IMR-90 (cell line): ENCODE measurements at regions not wholly inside any gene's neighbourhood (a gene's known extent, or its start where the extent isn't known, plus 50 kb on each side); places are given as distances from the start of the nearest gene placed in this dataset.

ENCODE experiments used
- ATAC-seq: fragments of 200-7000 bp; cut with Tn5 transposase; 2 replicates; pipeline ENCODE4 v1.9.1; 2020; ENCODE audit warnings: low read depth, mild to moderate bottlenecking, moderate library complexity
- BruUV-seq: library from RNA; stranded (reverse); fragments of 400-500 nt; replicated peaks from 2 replicates; lab custom pipeline; 2021; lab: Mats Ljungman, UMichigan
- CTCF ChIA-PET: fragments of 300-600 bp; formaldehyde crosslinking; extraction: SDS; loops from one replicate; lab custom pipeline; 2021; ENCODE audit warnings: antibody characterized with exemption; lab: Yijun Ruan, JAX
- POLR2A ChIA-PET: fragments of 300-600 bp; sonication (Branson Sonifier 250); formaldehyde crosslinking; loops from one replicate; lab custom pipeline; 2022; ENCODE audit warnings: antibody characterized with exemption; ENCODE audit not compliant: unreplicated experiment; lab: Charles Lee
- DNase-seq: peaks from one replicate; pipeline ENCODE4 v3.0.0; 2013
- H2AFZ ChIP-seq: replicated peaks from 2 replicates; pipeline ENCODE3; 2013; ENCODE audit warnings: low read length, mild to moderate bottlenecking; ENCODE audit not compliant: poor library complexity
- H2AK5ac ChIP-seq: 2 replicates; pipeline ENCODE4 v1.6.1; 2013; ENCODE audit warnings: low read depth, low read length, inconsistent platforms
- H2AK9ac ChIP-seq: replicated peaks from 2 replicates; pipeline ENCODE3; 2013; ENCODE audit warnings: mild to moderate bottlenecking, low read depth, low read length, moderate library complexity; ENCODE audit not compliant: poor library complexity
- H2BK120ac ChIP-seq: 2 replicates; pipeline ENCODE4 v1.6.1; 2013; ENCODE audit warnings: low read depth, low read length, inconsistent platforms
- H2BK15ac ChIP-seq: 3 replicates; pipeline ENCODE4 v1.6.1; 2013; ENCODE audit warnings: low read depth, low read length, inconsistent platforms
- H2BK20ac ChIP-seq: 2 replicates; pipeline ENCODE4 v1.6.1; 2013; ENCODE audit warnings: low read depth, mild to moderate bottlenecking, inconsistent platforms, low read length, moderate library complexity
- H2BK5ac ChIP-seq: 2 replicates; pipeline ENCODE4 v1.6.1; 2013; ENCODE audit warnings: mild to moderate bottlenecking, low read depth, low read length, inconsistent platforms; ENCODE audit not compliant: poor library complexity, severe bottlenecking
- H3K14ac ChIP-seq: replicated peaks from 2 replicates; pipeline ENCODE4 v1.6.1; 2013; ENCODE audit warnings: low read depth, low read length, inconsistent platforms
- H3K18ac ChIP-seq: 2 replicates; pipeline ENCODE4 v1.6.1; 2013; ENCODE audit warnings: low read depth, low read length, control low read depth
- H3K23ac ChIP-seq: 2 replicates; pipeline ENCODE4 v1.6.1; 2013; ENCODE audit warnings: low read depth, low read length, inconsistent platforms
- H3K27ac ChIP-seq: 2 replicates; pipeline ENCODE4 v1.5.1; 2013; ENCODE audit warnings: mild to moderate bottlenecking, control low read depth, low read length; ENCODE audit not compliant: insufficient read depth
- H3K27me3 ChIP-seq: 2 replicates; pipeline ENCODE4 v1.6.1; 2013; ENCODE audit warnings: low read length; ENCODE audit not compliant: control insufficient read depth, insufficient read depth
- H3K36me3 ChIP-seq: 2 replicates; pipeline ENCODE4 v1.6.1; 2013; ENCODE audit warnings: low read length, mixed read lengths; ENCODE audit not compliant: control insufficient read depth, insufficient read depth
- H3K4ac ChIP-seq: 2 replicates; pipeline ENCODE4 v1.6.1; 2013; ENCODE audit warnings: low read depth, low read length, inconsistent platforms
- H3K4me1 ChIP-seq: 2 replicates; pipeline ENCODE4 v1.6.1; 2013; ENCODE audit warnings: low read length, mixed read lengths; ENCODE audit not compliant: control insufficient read depth, insufficient read depth
- H3K4me2 ChIP-seq: 2 replicates; pipeline ENCODE4 v1.6.1; 2013; ENCODE audit warnings: low read depth, mild to moderate bottlenecking, control low read depth, low read length, moderate library complexity
- H3K4me3 ChIP-seq: 2 replicates; pipeline ENCODE4 v1.5.1; 2013; ENCODE audit warnings: low read depth, mild to moderate bottlenecking, control low read depth, low read length, moderate library complexity; ENCODE audit not compliant: insufficient read depth
- H3K56ac ChIP-seq: 2 replicates; pipeline ENCODE4 v1.6.1; 2013; ENCODE audit warnings: low read length, inconsistent platforms; ENCODE audit not compliant: insufficient read depth; ENCODE audit errors: extremely low read depth
- H3K79me1 ChIP-seq, 2 experiments: 2 replicates each; pipeline ENCODE4 v1.6.1; 2013; ENCODE audit warnings: low read length in 2 of 2, inconsistent platforms in 1 of 2, low read depth in 1 of 2
- H3K9ac ChIP-seq: 2 replicates; pipeline ENCODE4 v1.6.1; 2013; ENCODE audit warnings: low read depth, low read length, control low read depth
- H3K9me1 ChIP-seq: 2 replicates; pipeline ENCODE4 v1.6.1; 2013; ENCODE audit warnings: low read length, inconsistent platforms; ENCODE audit not compliant: insufficient read depth
- H3K9me3 ChIP-seq: 2 replicates; pipeline ENCODE4 v1.6.1; 2013; ENCODE audit warnings: low read length; ENCODE audit not compliant: control insufficient read depth, insufficient read depth
- H4K20me1 ChIP-seq: 2 replicates; pipeline ENCODE4 v1.6.1; 2013; ENCODE audit warnings: low read length, inconsistent platforms; ENCODE audit not compliant: insufficient read depth
- H4K5ac ChIP-seq: 2 replicates; pipeline ENCODE4 v1.6.1; 2013; ENCODE audit warnings: mild to moderate bottlenecking, low read depth, low read length, control low read depth
- H4K8ac ChIP-seq, 2 experiments: 2 replicates each; pipeline ENCODE4 v1.6.1; 2013; ENCODE audit warnings: low read depth in 2 of 2, low read length in 2 of 2, control low read depth in 1 of 2, inconsistent platforms in 1 of 2
- H4K91ac ChIP-seq: 2 replicates; pipeline ENCODE4 v1.6.1; 2013; ENCODE audit warnings: low read depth, low read length, inconsistent platforms; ENCODE audit not compliant: insufficient read depth
- MAFK ChIP-seq: IDR thresholded peaks from 2 replicates; pipeline ENCODE4 v1.6.1; 2012; ENCODE audit warnings: low read depth, low read length, improper control_type of control experiment
- POLR2A ChIP-seq: IDR thresholded peaks from 2 replicates; pipeline ENCODE4 v1.6.1; 2012; ENCODE audit warnings: mild to moderate bottlenecking, low read depth, low read length
- RFX5 ChIP-seq: IDR thresholded peaks from 2 replicates; pipeline ENCODE4 v1.8.0; 2012; ENCODE audit warnings: low read depth, mild to moderate bottlenecking, low read length, moderate library complexity
- SMC3 ChIP-seq: fragments of 150-350 bp; IDR thresholded peaks from 2 replicates; pipeline ENCODE4 v1.6.1; 2016; ENCODE audit warnings: low read depth, mild to moderate bottlenecking, antibody characterized with exemption, low read length, moderate library complexity
- WGBS, 2 experiments: methylation state at CpG; one replicate each; pipeline versions ENCODE4 v1.1.5 to v1.1.7; 2013; ENCODE audit warnings: missing lambda C conversion rate in 2 of 2; ENCODE audit not compliant: insufficient read length in 1 of 2; ENCODE audit errors: extremely low coverage in 2 of 2; 5-methylcytosine and 5-hydroxymethylcytosine counted together
- dilution Hi-C: fragments of 300-500 bp; cut with HindIII; formaldehyde crosslinking; loops from one replicate; pipeline ENCODE4 v1.14.3; 2018; ENCODE audit warnings: low sequenced_read_pairs; ENCODE audit not compliant: unreplicated experiment
- in situ Hi-C: fragments of 300-500 bp; cut with MboI; formaldehyde crosslinking; loops from 3 replicates; pipeline ENCODE4 v1.14.3; 2019; ENCODE audit warnings: low sequenced_read_pairs, inconsistent platforms, mixed read lengths
- intact Hi-C: fragments of 100-400 bp; cut with micrococcal nuclease; formaldehyde crosslinking; loops from 2 replicates; pipeline ENCODE4 v1.10.0; 2022
- TF ChIP-seq, protein P1 (sequence below): fragments of 150-350 bp; IDR thresholded peaks from 2 replicates; pipeline ENCODE4 v1.6.1; 2017; ENCODE audit warnings: mild to moderate bottlenecking, antibody characterized with exemption, low read length, low read depth

DNA sequence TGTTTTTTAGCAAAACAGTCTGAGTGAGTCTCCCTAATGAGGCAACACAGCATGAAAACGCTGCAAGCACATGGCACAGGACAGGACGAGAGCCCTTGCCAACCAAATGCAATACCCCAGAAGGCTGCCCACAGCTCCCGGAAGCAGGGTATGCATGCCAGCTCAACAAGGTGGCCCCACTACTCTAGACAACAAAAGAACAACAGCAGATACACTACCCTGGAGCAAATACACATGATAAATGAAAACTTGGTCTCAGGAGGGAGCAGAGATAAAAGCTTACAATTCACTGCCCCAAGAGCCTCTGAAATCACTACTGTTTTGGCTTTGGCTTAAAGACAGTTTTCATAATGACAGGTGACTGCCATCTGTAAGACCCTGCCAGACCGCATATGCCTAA, 785.4 kb upstream of the API5 start:
- Histone ChIP-seq H3K4me1 (no peaks in the 10 kb centered on the region), H3K14ac (no peak overlapping the region), H4K5ac (no peak overlapping the region), H2BK20ac (no peak overlapping the region), H3K36me3 (no peaks in the 10 kb centered on the region), H2BK5ac (no peak overlapping the region), H2AK9ac (no peak overlapping the region), H2BK120ac (no peak overlapping the region), H3K56ac (no peak overlapping the region), H3K4me3 (no peak overlapping the region), H3K27ac (no peak overlapping the region), H3K9ac (no peak overlapping the region), H3K79me1 (no peaks in the 10 kb centered on the region), H3K9me3 (peaks cover 7% of the 10 kb centered on the region), H3K18ac (no peak overlapping the region), H4K20me1 (no peaks in the 10 kb centered on the region), H3K4me2 (no peak overlapping the region), H3K9me1 (no peaks in the 10 kb centered on the region), H4K91ac (no peak overlapping the region), H4K8ac (no peak overlapping the region), H3K27me3 (no peaks in the 10 kb centered on the region), H2AFZ (no peak overlapping the region), H3K4ac (no peak overlapping the region), H2BK15ac (no peak overlapping the region), H2AK5ac (no peak overlapping the region), H3K23ac (no peak overlapping the region)
- dilution Hi-C loops = no loop called here
- no TSS peak for BruUV-seq
- ATAC-seq (no peak), DNase-seq (no peak)
- in situ Hi-C loops = no loop called here
- intact Hi-C loops = no loop called here
- POLR2A ChIA-PET = no interaction called here
- no peak for TF ChIP-seq SMC3
- TF ChIP-seq, protein P1, sequence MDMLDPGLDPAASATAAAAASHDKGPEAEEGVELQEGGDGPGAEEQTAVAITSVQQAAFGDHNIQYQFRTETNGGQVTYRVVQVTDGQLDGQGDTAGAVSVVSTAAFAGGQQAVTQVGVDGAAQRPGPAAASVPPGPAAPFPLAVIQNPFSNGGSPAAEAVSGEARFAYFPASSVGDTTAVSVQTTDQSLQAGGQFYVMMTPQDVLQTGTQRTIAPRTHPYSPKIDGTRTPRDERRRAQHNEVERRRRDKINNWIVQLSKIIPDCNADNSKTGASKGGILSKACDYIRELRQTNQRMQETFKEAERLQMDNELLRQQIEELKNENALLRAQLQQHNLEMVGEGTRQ = no peak
- no peak for TF ChIP-seq RFX5
- no peak for TF ChIP-seq MAFK
- TF ChIP-seq POLR2A = no peak
- 50% methylated on average over 1 of the region's 4 CpGs; no CpG with 5 or more reads in 1 of the 2 experiments for WGBS, 2 experiments
- CTCF ChIA-PET = interaction anchor here (0.7 kb wide), 1 partner anchor 599 kb away, joined by 3 read pairs; no protein-coding TSS in a partner anchor
